ENCODE measurements at regions not wholly inside any gene's neighbourhood (a gene's known extent, or its start where the extent isn't known, plus 50 kb on each side); places are given as distances from the start of the nearest gene placed in this dataset.
A peak's percentile ranks its signal among the peaks of the same experiment; 100 is the strongest.

DNA sequence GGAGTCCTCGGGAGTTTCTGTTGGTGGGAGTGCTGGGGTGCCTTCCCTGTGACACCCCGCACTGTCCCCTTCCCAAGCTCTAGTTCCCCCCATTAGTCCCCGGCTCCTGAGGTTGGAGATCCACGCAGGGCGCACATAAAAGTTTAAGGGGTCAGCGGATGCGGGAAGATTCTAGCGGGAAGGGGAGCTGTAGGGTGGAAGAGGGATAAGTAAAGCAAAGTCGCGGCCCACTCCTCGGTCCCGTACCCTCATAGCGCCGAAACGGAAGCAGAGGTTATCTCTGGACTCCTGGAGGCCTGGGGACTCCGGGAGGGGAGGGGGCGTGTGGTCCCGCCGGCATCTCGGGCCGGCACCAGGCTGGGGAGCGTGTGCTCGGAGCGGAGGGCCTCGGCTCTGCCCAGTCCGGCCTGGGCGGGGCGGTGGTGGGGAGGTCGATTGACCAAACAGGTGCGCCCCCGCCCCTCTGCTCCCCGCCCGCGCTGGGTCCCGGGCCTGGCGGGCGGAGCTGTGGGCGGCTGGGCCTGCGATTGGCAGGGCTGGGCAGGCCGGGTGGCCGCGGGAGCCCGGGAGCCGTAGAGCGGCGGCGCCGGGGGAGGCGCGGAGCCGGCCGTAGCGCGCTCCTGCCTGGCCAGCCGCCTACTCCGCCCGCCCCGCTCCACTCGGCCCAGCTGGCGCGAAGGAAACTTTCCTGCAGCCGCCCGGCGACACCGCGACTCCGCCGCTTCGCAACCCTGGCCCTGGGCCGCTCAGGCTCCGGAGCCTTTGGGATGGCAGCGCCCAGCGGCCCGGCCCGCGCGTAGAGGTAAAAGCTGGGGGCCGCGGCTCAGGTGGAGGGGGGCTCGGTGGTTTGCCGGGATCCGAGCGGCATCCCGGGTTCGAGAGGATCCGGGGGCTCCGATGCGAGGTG is 52.2 kb upstream of the DAB2IP start:
- H3K4me3 ChIP-seq (ENCODE audit: low read depth, low read length): peak overlapping the region; percentile 53

DNA sequence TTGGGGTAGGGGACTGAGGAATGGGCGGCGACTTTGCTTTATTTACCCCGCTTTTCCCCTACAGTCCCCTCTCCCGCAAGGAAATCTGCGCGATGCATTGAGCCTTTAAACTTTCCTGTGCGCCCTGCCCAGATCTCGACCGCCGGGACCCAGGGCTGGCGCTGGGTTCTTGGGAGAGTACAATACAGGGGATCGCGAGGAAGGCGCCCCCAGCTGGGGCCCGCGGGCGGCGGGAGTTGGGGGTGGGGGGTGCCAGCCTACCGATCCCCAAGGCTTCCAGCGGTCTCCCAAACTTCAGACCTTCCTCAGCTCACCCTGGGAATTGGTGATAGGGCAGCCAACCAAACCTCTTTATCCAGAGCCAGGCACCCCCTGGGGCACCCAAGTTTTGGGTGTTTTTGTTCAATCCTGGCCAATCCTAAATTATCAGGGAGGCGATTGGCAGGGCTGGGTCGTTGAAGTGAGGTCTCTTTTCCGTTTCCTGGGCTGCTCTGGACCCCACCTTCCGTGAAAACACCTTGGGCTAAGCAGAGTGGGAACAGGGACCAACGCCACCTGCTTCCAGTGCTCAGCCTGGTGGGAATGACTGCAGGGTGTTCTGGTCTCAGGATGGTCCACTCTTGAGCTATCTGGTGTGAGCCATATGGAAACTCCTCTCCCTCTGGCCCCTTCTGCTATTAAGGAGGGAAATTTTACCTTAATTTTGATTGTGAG is 51.4 kb upstream of the DAB2IP start:
- peak overlapping the region; percentile 53 for H3K4me3 ChIP-seq (ENCODE audit: low read depth, low read length)

DNA sequence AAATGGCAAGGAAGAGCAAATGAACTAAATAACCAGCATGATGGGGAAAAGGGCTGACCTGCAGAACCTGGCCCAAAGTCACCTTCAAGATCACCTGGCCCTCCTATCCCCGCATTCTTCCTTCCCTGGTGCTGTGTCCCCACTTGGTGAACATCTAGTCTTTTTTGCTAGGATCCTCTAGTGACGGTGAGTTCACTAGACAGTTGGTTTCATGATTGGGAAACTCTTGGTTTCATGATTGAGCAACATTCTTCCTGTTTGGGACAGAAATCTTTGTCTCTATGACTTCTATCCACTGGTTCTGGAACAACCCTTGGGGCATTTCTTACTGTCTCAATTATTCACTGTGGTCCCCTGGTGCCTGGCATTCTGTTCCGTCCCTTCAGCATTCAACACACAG is 50.2 kb upstream of the DAB2IP start:
- no peak overlapping the region for H3K4me3 ChIP-seq (ENCODE audit: low read depth, low read length)

Data from iPS-11a (cell line).